ENCODE measurements at regions not wholly inside any gene's neighbourhood (a gene's known extent, or its start where the extent isn't known, plus 50 kb on each side); places are given as distances from the start of the nearest gene placed in this dataset.

- 84% methylated on average over 7 of the region's 7 CpGs for WGBS
Measured at GRCh38 chr18:76162886-76163285, 332.2 kb downstream of the ZNF516 start.

GRCh38 chr18:76161983-76162382 lies 333.1 kb downstream of the ZNF516 start:
- Histone ChIP-seq H3K9me3 (no peaks in the 10 kb centered on the region), H3K4me3 (no peak overlapping the region), H3K36me3 (no peaks in the 10 kb centered on the region), H3K27me3 (no peaks in the 10 kb centered on the region), H3K27ac (no peak overlapping the region), H3K4me1 (no peaks in the 10 kb centered on the region)
- DNase-seq (ENCODE audit: low spot score in 2 of 2) = no peak
- WGBS = 100% methylated on average over 1 of the region's 1 CpG
- TF ChIP-seq POLR2A (IDR thresholded peaks at IDR 0.05) (no peak), POLR2AphosphoS5 (IDR thresholded peaks at IDR 0.05) (no peak), EP300 (IDR thresholded peaks at IDR 0.05) (no peak), CTCF (IDR thresholded peaks at IDR 0.05) (no peak)

More at GRCh38 chr18:76162886-76163285, 332.2 kb downstream of the ZNF516 start:
- DNase-seq (ENCODE audit: low spot score in 2 of 2) = no peak
- H3K27me3 ChIP-seq = no peaks in the 10 kb centered on the region
- no peak overlapping the region for H3K4me3 ChIP-seq
- no peak overlapping the region for H3K27ac ChIP-seq
- no peaks in the 10 kb centered on the region for H3K36me3 ChIP-seq
- no peak for TF ChIP-seq CTCF (IDR thresholded peaks at IDR 0.05)
- TF ChIP-seq POLR2A (IDR thresholded peaks at IDR 0.05) = no peak
- no peak for TF ChIP-seq EP300 (IDR thresholded peaks at IDR 0.05)
- TF ChIP-seq POLR2AphosphoS5 (IDR thresholded peaks at IDR 0.05) = no peak
- H3K9me3 ChIP-seq = no peaks in the 10 kb centered on the region
- H3K4me1 ChIP-seq = no peaks in the 10 kb centered on the region

- Histone ChIP-seq H3K36me3 (no peaks in the 10 kb centered on the region), H3K9me3 (no peaks in the 10 kb centered on the region), H3K27me3 (no peaks in the 10 kb centered on the region), H3K4me1 (no peaks in the 10 kb centered on the region), H3K27ac (no peak overlapping the region), H3K4me3 (no peak overlapping the region)
- TF ChIP-seq POLR2A (IDR thresholded peaks at IDR 0.05) = no peak
- no peak for TF ChIP-seq EP300 (IDR thresholded peaks at IDR 0.05)
- no peak for TF ChIP-seq POLR2AphosphoS5 (IDR thresholded peaks at IDR 0.05)
- TF ChIP-seq CTCF (IDR thresholded peaks at IDR 0.05) = no peak
- WGBS = 82% methylated on average over 17 of the region's 17 CpGs
- DNase-seq (ENCODE audit: low spot score in 2 of 2) = no peak
Measured at GRCh38 chr18:76153691-76154090, 341.4 kb downstream of the ZNF516 start.

GRCh38 chr18:76149734-76150133 lies 345.3 kb downstream of the ZNF516 start:
- Histone ChIP-seq H3K27me3 (no peaks in the 10 kb centered on the region), H3K4me3 (no peak overlapping the region), H3K9me3 (no peaks in the 10 kb centered on the region), H3K4me1 (no peaks in the 10 kb centered on the region), H3K27ac (no peak overlapping the region), H3K36me3 (no peaks in the 10 kb centered on the region)
- WGBS = 93% methylated on average over 7 of the region's 7 CpGs
- TF ChIP-seq POLR2A (IDR thresholded peaks at IDR 0.05) (no peak), EP300 (IDR thresholded peaks at IDR 0.05) (no peak), CTCF (IDR thresholded peaks at IDR 0.05) (no peak), POLR2AphosphoS5 (IDR thresholded peaks at IDR 0.05) (no peak)
- no peak for DNase-seq (ENCODE audit: low spot score in 2 of 2)

- DNase-seq (ENCODE audit: low spot score in 2 of 2) = no peak
- Histone ChIP-seq H3K27ac (no peak overlapping the region), H3K36me3 (no peaks in the 10 kb centered on the region), H3K9me3 (no peaks in the 10 kb centered on the region), H3K4me3 (no peak overlapping the region), H3K27me3 (no peaks in the 10 kb centered on the region), H3K4me1 (no peaks in the 10 kb centered on the region)
- WGBS = 90% methylated on average over 4 of the region's 4 CpGs
- TF ChIP-seq EP300 (IDR thresholded peaks at IDR 0.05) (no peak), CTCF (IDR thresholded peaks at IDR 0.05) (no peak), POLR2AphosphoS5 (IDR thresholded peaks at IDR 0.05) (no peak), POLR2A (IDR thresholded peaks at IDR 0.05) (no peak)
Measured at GRCh38 chr18:76149284-76149683, 345.8 kb downstream of the ZNF516 start.

All from suprapubic skin (tissue), 4 donors.